ENCODE measurements at regions not wholly inside any gene's neighbourhood (a gene's known extent, or its start where the extent isn't known, plus 50 kb on each side); places are given as distances from the start of the nearest gene placed in this dataset.

DNA sequence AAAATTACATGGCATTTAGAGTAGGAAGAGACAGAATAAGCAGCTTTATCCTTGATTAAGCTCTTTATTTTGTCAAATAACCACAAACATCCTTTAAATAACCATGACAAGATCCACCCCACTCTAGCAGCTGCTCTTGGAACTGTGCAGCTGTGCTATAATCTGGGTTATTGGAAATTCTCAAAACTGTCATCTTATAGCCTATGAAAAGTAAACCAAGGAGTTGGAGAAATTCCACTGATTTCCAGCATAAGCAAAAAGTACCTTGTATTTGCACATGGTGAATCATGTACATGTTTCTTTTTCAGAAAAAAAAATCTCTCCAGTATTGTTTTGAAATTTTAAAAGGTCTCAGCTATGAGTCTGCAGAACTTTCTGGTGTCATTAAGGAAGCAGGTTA lies 88.8 kb upstream of the ABI3BP start:
- DNase-seq (ENCODE audit: low spot score), result no peak

DNA sequence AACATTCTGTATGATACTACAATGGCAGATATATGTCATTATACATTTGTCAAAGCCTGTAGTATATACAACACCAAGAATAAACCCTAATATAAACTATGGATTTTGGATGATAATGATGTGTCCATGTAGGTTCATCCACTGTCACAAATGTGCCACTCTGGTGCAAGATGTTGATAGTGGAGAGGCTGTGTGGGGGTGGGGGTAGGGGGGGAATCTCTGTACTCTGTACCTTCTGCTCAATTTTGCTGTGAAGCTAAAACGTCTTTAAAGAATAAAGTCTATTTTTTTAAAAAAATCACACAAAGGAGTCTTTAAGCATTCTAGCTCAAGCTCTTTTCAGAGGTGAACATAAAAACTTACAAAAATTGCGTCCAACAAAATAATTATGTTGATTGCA lies 88.2 kb upstream of the ABI3BP start:
- DNase-seq (ENCODE audit: low spot score), result no peak

DNA sequence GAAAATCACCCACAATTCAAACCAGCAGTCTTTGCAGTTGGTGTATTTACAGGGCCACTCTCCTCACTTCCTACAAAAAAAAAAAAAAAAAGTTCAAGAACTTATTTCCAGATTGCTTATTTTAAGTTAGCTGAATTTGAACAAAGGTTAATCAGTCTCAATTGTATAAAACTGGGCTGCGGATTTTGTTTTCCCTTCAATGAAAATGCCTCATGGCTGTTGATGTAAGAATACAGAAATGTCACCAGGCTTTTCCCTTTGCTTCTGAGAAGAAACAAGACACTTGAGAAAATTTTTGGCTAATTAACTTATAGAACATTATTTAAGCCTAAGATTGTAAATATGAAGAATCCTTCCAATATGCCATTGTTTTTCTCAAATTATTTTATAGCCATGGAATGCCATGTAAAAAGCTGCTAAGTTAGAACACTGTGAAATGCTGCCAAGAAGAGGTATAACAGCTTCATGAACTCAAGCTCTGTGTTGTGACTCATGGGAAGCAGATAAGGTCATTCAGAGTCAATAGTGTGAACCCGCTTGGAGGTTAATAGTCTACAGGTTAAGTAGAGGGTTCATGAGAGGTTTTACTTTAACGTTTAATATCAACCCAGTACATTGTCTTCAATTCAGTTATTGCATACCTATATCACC lies 84.3 kb upstream of the ABI3BP start:
- no peak for DNase-seq (ENCODE audit: low spot score)

DNA sequence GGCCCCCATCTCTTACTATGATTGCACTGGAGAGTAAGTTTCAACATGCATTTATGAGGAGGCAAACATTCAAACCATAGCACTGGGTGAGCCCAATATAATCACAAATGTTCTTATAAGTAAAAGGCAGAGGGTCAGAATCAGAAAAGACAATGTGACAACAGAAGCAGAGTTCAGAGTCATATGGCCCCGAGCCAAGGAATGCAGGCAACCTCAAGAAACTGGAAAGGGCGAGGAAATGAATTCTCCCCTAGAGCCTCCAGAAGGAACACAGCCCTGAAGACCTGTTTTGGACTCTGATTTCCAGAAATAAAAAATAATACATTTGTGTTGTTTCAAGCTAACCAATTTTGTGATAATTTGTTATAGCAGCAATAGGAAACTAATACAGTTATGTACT lies 81.3 kb upstream of the ABI3BP start:
- no peak for DNase-seq (ENCODE audit: low spot score)

DNA sequence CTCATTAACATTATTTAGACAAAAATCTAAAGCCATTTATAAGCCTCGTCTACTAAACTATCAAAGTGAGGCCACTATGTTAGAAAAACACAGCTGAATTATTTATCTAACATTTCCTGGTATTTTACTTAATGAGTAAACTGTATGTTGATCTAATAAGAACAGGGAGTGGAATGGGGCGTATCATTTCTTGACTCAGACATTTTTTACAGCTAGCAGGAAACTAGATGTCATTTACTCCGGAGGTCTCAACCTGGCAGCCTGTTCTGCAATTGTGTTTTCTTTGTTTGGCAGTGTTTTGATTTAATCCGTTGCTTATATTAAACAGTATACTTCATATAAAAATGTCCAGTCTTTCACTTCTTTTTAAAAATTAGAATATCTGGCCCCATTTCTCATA lies 79.1 kb upstream of the ABI3BP start:
- no peak for DNase-seq (ENCODE audit: low spot score)

DNA sequence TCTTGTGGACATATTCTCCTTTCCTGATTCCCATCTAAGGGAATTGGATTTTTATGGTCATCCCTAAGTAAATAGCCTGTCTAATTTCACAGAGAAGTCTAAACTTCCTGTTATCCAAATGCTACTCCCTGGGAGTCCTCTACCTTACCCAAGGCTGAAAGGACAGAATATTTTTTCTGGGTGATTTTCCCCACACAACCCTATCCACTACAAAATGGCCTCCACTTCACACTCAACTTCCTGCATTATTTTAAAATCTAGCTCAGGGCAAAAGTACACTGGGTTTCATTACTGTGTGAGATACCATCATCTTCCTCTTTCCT lies 77.5 kb upstream of the ABI3BP start:
- DNase-seq (ENCODE audit: low spot score), result no peak

DNA sequence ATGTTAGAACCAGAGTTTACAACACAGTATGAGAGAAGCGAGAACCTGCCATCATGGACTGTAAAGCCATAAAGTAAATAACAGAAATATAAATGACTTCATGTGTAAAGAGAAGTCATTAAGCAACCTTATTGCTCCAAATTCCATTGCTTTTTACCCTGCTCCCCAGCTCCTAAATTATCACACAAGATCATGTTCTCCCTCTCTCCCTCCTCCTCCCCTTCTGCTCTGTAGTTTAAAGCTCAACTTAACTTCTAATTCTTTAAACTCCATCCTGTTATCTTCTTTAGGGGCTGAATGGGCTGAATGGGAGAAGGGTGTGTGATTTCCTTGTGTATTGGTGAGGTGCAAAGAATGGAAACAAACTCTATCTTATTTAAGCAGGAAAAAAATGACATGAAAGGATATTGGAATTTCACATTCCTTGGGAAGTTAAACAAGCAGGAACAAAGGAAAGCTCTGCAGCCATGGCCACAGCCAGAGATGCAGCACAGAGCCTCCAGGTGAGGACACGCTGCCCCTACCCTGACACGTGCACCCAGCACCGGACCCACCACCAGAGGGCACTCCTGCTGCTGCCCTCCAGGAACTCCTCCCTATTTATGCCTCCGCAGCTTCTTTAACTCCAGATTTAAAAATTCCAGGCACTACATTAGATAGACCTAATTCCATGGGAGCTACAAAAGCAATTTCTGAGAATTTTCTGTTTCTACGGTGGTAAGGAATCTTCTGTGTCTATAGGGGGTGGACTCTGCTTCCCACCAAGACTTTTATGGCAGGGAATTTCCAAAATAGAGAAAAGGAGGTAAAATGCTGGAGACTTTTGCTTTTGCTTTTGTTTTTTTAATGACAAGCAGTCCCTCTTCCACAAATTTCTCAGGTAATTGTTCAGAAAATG lies 76.9 kb upstream of the ABI3BP start:
- DNase-seq (ENCODE audit: low spot score), result peak; percentile 73

DNA sequence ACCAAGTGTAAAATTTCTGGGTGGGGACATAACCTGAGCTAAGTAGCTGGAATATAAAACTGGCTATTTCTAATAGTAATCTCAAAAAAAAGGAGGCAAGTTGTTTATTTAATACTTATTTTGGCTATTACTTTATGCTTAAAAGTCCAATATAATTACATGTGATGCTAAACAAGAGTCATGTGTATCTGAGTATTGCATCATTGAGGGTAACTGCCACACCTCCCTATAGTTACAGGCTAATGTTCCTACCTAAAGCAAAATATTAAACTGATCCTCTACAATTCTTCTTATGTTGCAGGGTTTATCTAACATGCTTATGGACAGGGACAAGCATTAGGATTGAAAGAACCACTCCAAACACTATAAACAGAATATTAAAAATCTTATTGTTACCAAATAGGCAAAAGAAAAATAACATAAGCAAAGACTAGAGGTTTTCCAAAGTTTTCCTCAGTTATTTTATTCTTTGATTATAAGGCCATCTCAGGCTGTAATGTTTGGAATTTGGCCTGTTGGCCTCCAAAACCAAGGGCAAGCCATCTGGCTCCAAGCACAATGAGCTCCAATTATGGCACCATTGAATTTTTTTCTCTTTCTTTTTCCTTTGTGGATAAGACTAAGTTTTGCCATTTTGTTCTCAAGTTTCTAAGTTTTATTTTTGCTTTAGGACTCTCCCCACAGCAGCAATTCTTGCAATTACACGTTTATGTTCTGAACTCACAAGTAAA lies 75.8 kb upstream of the ABI3BP start:
- DNase-seq (ENCODE audit: low spot score), result no peak

DNA sequence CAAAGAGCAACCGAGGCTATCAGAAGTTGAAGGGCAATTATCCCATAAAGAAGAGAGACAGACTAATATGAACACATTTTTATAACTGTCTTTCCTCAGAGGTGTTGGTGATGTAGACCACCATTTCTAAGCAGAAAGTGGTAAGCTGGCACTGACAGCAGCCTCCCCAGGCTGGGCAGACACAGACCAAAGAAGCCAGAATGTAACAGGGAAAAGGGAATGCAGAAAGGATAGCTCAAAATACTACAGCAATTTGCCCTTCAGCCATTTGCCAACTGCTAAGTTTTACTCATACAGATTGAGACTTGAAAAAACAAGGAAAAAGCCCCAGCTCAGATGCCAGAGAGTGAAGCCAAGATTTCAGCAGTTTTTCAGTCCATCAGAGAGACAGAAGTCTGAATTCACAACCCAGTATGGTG lies 73.5 kb upstream of the ABI3BP start:
- no peak for DNase-seq (ENCODE audit: low spot score)

DNA sequence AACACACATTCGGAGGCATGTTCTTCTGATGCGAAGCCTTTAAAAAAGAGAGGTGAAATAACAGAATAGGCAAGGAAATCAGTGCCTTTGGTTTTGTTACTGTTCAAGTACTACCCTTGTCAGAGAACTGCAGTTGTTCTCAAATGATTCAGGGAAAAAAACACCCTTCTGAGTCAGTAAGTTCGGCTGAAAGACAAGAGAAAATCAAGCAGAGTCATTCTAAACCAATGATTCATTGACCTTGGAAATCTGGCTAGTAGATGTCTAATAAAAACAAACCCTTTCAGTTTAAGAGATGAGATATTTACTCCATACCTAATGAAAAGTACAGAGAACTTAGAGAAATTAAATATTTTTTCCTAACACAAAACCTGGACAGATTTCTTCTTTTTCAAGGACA lies 72.7 kb upstream of the ABI3BP start:
- DNase-seq (ENCODE audit: low spot score), result no peak

DNA sequence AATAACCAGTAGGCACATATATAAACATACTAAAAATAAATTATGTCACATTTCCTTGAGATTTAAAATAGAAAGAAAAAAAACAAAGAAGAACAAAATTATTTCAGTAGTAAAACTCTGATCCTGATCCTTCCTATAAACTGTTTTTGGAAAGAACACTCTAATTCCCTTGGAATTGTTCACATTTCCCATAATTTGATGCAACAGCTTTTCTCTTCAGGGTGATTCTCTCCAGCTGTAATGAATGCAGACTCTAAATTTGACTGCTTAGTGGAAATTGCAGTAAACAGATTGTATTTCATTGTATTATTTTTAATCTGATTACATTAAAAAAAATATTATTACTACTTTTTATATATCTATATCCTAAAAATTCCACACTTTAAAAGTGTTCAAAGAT lies 70.2 kb upstream of the ABI3BP start:
- DNase-seq (ENCODE audit: low spot score), result no peak

DNA sequence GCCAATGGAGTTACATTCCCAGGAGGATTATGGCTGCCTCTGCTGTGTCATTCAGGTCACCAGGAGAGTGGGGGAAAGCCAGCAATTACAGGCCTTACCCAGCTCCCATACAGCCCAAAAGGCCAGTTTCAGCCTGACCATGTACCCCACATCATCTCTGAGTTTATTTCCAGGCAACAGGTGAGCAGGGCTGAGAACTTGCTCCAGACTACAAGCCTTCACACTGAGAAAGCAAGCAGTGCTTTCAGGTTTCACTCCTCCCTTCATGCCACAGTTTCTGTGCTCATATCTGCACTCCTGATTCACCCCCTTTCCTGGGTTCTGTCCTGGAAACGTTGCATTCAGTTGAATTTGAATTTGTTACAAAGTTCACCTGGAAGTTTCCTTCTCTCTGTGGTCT lies 68.1 kb upstream of the ABI3BP start:
- no peak for DNase-seq (ENCODE audit: low spot score)

DNA sequence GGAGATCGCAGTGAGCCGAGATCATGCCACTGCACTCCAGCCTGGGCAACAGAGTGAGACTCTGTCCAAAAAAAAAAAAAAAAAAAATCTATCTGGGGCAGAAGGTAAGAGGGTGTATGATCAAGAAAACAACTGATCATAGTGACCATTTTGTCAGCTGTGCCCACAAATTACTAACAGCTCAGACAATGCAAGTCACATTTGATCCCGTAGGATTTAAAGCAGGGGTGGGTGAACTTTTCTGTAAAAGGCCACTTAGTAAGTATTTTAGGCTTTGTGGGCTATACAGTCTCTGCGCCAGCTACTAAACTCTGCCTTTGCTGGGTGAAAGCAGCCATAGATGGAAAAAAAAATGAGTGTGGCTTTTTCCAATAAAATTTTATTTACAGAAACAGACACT lies 57.6 kb upstream of the ABI3BP start:
- DNase-seq (ENCODE audit: low spot score), result no peak

DNA sequence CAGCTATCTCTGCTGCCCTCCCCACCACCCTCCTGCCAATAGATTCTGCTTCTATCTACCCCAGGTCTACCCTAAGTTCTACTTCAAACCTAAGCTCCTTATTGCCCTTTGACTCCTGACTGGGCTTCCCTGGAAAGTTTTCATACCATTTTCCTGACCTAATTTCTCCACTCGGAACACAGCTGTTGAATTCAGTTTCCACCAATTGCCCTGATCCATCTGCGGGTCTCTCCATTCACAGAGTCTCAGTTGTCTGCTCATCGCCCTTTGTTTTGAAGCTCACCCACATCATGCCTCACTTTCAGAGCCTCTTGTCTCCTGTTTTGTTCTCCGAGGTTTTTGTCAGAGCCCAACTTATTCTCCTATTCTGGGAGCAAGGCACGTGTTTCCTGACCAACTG lies 56.8 kb upstream of the ABI3BP start:
- no peak for DNase-seq (ENCODE audit: low spot score)

DNA sequence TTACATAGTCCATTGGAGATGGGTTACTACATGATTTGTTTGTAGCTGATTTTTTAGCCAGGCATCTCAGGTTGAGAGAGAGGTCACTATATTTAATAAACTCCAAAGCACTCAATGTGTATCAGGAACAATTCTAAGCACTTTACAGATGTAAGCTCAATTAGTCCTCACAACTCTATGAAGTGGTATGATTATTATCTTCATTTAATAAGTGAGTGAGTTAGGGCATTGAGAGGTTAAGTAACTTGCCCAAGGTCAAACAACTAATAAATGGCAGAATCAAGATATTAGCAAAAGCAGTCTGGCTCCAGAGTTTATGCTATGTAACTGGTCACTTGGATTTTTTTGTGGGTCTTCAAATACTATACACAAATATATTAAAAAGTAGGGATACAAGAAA lies 56.3 kb upstream of the ABI3BP start:
- DNase-seq (ENCODE audit: low spot score), result no peak

DNA sequence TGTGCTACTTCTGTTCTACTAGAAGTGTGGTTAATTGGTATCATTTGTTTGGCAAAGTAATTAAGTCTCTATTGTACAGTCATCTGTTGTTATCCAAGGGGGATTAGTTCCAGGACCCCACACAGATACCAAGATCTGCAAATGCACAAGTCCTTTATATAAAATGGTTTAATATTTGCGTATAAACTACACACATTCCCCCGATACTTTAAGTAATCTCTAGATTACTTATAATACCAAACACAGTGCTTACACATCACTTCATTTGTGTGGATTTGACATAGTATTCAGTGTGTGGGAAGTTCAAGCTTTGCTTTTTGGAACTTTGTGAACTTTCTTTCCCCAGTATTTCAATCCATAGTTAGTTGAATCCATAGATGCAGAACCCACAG lies 50.5 kb upstream of the ABI3BP start:
- no peak for DNase-seq (ENCODE audit: low spot score)

DNA sequence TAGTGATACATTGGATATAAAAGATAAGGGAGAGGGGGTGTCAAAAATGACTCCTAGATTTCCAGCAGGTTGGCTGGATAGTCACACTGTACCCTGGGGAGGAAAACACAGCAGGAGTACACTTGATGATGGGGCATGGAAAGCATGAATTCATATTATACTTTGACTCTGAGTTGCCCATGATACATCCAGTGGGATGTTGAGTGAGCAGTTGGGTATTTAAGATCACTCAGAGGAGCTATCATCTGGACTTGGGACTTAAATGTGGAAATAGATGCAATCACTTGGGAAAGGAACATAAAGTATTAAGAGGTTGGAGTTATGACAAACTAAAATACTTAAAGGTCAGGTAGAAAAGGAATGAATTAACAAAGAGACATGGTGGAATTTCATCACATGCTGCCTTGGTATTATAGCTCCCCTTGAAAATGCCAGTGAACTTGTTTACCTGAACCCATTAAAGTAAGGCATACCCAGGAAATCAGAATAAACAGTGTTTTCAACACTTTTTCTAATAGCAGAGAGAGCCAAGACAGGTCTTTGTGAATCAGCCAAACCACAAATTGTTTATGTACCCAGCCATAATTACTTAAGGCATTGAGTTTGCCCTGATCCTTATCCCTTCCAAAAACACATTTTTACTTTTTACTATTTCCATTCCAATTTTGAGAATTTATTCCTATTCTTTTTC lies 49.9 kb upstream of the ABI3BP start:
- DNase-seq (ENCODE audit: low spot score), result no peak
